Testis (tissue), 2 donors: ENCODE measurements at regions not wholly inside any gene's neighbourhood (a gene's known extent, or its start where the extent isn't known, plus 50 kb on each side); places are given as distances from the start of the nearest gene placed in this dataset.

Experiments used
- DNase-seq: peaks from one replicate; pipeline ENCODE4 v3.0.0-alpha.2; 2019
- H3K27ac ChIP-seq, 2 donors: fragments of 200-600 bp; sonication (generic); one replicate each; pipeline ENCODE4 v1.5.1; 2019
- H3K27me3 ChIP-seq: fragments of 200-600 bp; sonication (generic); one replicate; pipeline ENCODE4 v1.5.1; 2019
- H3K36me3 ChIP-seq: fragments of 200-600 bp; sonication (generic); one replicate; pipeline ENCODE4 v1.5.1; 2017; ENCODE audit warnings: low read depth; ENCODE audit errors: missing control alignments
- H3K4me1 ChIP-seq: fragments of 200-600 bp; sonication (generic); one replicate; pipeline ENCODE4 v1.5.1; 2019
- H3K4me3 ChIP-seq, 2 donors: fragments of 200-600 bp; sonication (generic); one replicate each; pipeline ENCODE4 v1.5.1; 2017 to 2019
- H3K9me3 ChIP-seq: fragments of 200-600 bp; sonication (generic); one replicate; pipeline ENCODE4 v1.5.1; 2017
- POLR2A ChIP-seq: fragments of 450-650 bp; IDR thresholded peaks from one replicate; pipeline ENCODE4 v1.6.1; 2017; ENCODE audit warnings: antibody characterized with exemption, mild to moderate bottlenecking, moderate library complexity
- WGBS, 2 donors: methylation state at CpG; one replicate each; pipeline ENCODE4 v1.1.5; 2018; 5-methylcytosine and 5-hydroxymethylcytosine counted together
- intact Hi-C: fragments of 100-400 bp; cut with DNase I; formaldehyde crosslinking; loops from one replicate; pipeline ENCODE4 v1.15.1; 2023; ENCODE audit warnings: low total_unique reads
- TF ChIP-seq, protein P1 (sequence below), 3 experiments: fragments of 450-650 bp in 2 of 3; fragments of 200-600 bp in 1 of 3; sonication (generic) in 1 of 3; IDR thresholded peaks; one replicate each; pipeline ENCODE4 v1.5.1; 2016 to 2019; ENCODE audit warnings: antibody characterized with exemption in 3 of 3, mild to moderate bottlenecking in 2 of 3, moderate library complexity in 1 of 3

DNA sequence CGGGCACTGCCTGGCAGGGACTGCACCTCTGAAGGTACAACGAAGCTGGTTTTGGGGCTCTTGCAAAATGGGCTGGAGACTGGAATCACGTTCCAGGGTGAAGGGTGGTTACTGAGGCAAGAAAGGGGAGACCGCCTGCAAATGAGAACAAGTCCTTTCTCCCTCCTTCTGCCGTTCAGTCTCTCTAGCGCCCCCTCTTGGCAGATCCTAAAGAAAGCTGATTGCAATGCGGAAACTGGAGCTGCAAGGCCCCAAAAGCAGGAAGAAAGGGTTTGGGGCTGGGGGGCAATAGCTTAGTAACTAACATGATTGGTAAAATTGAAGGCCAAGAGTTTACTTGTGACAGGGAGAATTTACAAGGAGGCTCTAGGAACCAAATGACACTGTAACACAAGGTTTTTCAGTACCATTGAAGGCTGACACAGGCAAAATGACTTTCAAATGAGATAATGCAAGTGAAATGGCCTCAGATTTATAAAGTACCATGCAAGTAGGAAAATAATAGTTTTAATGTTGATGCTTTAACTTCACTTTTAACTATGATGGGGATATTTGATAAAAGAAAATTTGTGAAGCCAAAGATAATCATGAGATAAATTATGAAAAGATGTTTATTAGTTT lies 222.7 kb upstream of the HAND2 start:
- intact Hi-C loops = no loop called here

DNA sequence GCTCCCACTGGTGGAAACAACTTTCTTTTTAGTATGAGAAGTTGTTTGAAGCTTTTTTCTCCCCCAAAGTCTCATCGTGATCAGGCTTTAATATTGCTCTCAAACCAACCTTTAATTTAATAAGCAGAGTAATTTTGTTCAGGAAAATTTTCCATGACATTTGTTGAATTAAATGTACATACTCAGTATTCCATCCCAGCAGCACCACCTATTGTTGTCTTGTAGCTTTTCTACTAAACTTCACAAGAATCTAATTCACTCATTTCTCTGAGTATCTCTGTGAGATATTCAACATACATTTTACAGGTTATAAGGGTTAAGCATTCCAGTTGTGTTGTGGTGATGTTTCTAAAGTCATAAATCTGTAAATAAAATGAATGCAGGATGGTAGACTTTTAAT lies 218.3 kb upstream of the HAND2 start:
- 48 to 55% methylated on average over 1 of the region's 1 CpG for WGBS, 2 donors
- no peak for DNase-seq
- no peaks in the 10 kb centered on the region for H3K9me3 ChIP-seq
- no peak overlapping the region for H3K27ac ChIP-seq
- no peaks in the 10 kb centered on the region for H3K27me3 ChIP-seq
- no peaks in the 10 kb centered on the region for H3K36me3 ChIP-seq
- no peak overlapping the region for H3K4me3 ChIP-seq
- TF ChIP-seq POLR2A = no peak
- TF ChIP-seq, protein P1, sequence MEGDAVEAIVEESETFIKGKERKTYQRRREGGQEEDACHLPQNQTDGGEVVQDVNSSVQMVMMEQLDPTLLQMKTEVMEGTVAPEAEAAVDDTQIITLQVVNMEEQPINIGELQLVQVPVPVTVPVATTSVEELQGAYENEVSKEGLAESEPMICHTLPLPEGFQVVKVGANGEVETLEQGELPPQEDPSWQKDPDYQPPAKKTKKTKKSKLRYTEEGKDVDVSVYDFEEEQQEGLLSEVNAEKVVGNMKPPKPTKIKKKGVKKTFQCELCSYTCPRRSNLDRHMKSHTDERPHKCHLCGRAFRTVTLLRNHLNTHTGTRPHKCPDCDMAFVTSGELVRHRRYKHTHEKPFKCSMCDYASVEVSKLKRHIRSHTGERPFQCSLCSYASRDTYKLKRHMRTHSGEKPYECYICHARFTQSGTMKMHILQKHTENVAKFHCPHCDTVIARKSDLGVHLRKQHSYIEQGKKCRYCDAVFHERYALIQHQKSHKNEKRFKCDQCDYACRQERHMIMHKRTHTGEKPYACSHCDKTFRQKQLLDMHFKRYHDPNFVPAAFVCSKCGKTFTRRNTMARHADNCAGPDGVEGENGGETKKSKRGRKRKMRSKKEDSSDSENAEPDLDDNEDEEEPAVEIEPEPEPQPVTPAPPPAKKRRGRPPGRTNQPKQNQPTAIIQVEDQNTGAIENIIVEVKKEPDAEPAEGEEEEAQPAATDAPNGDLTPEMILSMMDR (IDR thresholded peaks at IDR 0.05) = no peak
- H3K4me1 ChIP-seq = no peaks in the 10 kb centered on the region
- intact Hi-C loops = no loop called here

More for the DNA sequence above, 222.7 kb upstream of the HAND2 start:
- Histone ChIP-seq H3K4me3 (no peak overlapping the region), H3K9me3 (no peaks in the 10 kb centered on the region), H3K27me3 (no peaks in the 10 kb centered on the region), H3K36me3 (no peaks in the 10 kb centered on the region), H3K4me1 (no peaks in the 10 kb centered on the region), H3K27ac (no peak overlapping the region)
- no peak for TF ChIP-seq POLR2A
- TF ChIP-seq, protein P1 (IDR thresholded peaks at IDR 0.05) = peak; percentile 12 to 57 (median 21)
- DNase-seq = peak; percentile 79
- 33 to 52% methylated on average over 7 of the region's 7 CpGs for WGBS, 2 donors

DNA sequence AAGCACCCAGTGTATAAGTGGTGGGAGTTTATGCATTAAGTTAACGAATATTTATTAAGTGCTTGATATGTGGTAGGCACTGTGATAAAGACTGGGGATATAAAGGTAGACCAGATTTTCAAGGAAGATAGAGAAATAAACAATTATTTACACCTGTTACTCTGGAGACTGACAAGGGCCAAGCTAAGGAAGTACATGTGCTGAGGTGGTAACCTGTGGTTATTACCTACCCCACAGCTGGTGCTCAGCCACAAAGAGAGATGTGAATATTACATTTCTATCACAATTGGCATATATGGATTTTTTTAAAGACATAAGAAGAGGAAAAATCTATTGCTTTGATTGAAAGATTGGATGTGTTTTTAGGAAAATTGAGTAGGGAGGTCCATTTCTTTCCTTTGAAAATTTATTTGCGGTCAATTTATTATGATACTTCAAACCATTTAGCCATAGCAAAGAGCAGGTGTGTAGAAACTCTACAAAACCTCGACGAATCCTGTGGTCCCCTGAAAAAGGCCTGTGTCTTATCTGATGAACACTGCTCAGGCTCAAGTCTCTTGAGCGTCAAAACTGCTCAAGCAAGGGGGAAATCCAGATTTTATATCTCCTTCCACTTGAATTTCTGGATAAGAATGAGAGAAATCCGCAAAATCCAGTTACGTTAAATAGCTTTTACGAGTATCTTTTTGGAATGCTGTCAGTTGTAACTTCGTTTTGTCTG lies 217.7 kb upstream of the HAND2 start:
- intact Hi-C loops = no loop called here
- no peak for TF ChIP-seq POLR2A
- TF ChIP-seq, protein P1 (IDR thresholded peaks at IDR 0.05) = no peak
- Histone ChIP-seq H3K4me3 (no peak overlapping the region), H3K27me3 (no peaks in the 10 kb centered on the region), H3K9me3 (no peaks in the 10 kb centered on the region), H3K4me1 (no peaks in the 10 kb centered on the region), H3K27ac (no peak overlapping the region), H3K36me3 (no peaks in the 10 kb centered on the region)
- 77 to 84% methylated on average over 9 of the region's 9 CpGs for WGBS, 2 donors
- DNase-seq = no peak

DNA sequence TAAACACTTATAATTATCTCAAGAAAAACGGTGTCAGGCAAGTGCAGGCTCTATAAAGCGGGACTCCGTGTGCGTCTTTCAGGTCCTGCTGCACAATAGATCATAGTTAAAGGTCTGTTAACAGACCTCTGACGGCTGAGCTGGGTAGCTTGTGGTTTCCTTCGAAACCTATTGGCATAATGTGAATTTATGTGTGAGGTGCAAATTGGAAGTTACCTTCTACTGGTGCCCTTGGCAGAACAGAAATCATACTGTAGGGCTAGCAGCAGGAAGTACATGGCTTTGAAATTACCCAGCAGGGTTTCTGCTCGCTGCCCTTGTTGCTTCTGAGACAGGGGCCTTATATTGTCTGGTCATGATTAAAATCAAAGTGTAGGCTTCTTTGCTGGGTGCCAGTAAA lies 216.4 kb upstream of the HAND2 start:
- no peak for DNase-seq
- WGBS, 2 donors = 52 to 57% methylated on average over 7 of the region's 7 CpGs
- intact Hi-C loops = no loop called here

More for the DNA sequence above, 216.4 kb upstream of the HAND2 start:
- Histone ChIP-seq H3K4me3 (no peak overlapping the region), H3K4me1 (no peaks in the 10 kb centered on the region), H3K36me3 (no peaks in the 10 kb centered on the region), H3K9me3 (no peaks in the 10 kb centered on the region), H3K27me3 (no peaks in the 10 kb centered on the region), H3K27ac (no peak overlapping the region)
- TF ChIP-seq, protein P1 (IDR thresholded peaks at IDR 0.05) = no peak
- TF ChIP-seq POLR2A = no peak
